ENCODE measurements at regions not wholly inside any gene's neighbourhood (a gene's known extent, or its start where the extent isn't known, plus 50 kb on each side); places are given as distances from the start of the nearest gene placed in this dataset.

GRCh38 chr20:22815603-22816315 is 219.4 kb upstream of the SSTR4 start:
- Histone ChIP-seq H4K20me1 (ENCODE audit: insufficient read depth, low read length) (no peaks in the 10 kb centered on the region), H3K27ac (ENCODE audit: extremely low read length, insufficient read depth, low read length) (no peak overlapping the region), H3K4me1 (ENCODE audit: insufficient read depth, low read length) (no peaks in the 10 kb centered on the region), H3K4me3 (replicated peaks in 1 of 3; ENCODE audit: insufficient read depth in 1 of 3, low read depth in 2 of 3, low read length in 3 of 3) (no peak overlapping the region), H3K9me3 (ENCODE audit: low read length) (no peaks in the 10 kb centered on the region), H2AFZ (ENCODE audit: low read length) (no peak overlapping the region), H3K79me2 (ENCODE audit: insufficient read depth, low read length) (no peaks in the 10 kb centered on the region), H3K27me3 (ENCODE audit: control insufficient read depth in 1 of 2, insufficient read depth in 2 of 2, low read length in 2 of 2) (no peaks in the 10 kb centered on the region), H3K36me3 (replicated peaks in 1 of 2; ENCODE audit: control insufficient read depth in 1 of 2, insufficient read depth in 2 of 2, low read length in 2 of 2) (no peaks in the 10 kb centered on the region), H3K9ac (ENCODE audit: insufficient read depth, low read depth, low read length) (no peak overlapping the region), H3K4me2 (ENCODE audit: low read depth, low read length) (no peak overlapping the region)
- no peak for DNase-seq (ENCODE audit: low spot score)
- intact Hi-C loops (cut with micrococcal nuclease; ENCODE audit: unreplicated experiment), result no loop called here
- WGBS (ENCODE audit: low lambda C conversion rate), result 33% methylated on average over 9 of the region's 9 CpGs
- in situ Hi-C loops (cut with HindIII; ENCODE audit: extremely low pct_ligation_motif_present, low pct_unique_long_range_greater_than_20kb), result no loop called here
- ChIA-PET CTCF (ENCODE audit: low intra/inter-chr PET ratio, low total read pairs) (no interaction called here), POLR2A (no interaction called here)
- BruUV-seq (replicated peaks), result no TSS peak
- peak; percentile 75 for ATAC-seq
- TF ChIP-seq MTF1 (CRISPR knock-in tag; IDR thresholded peaks at IDR 0.05), result no peak
- no peak for TF ChIP-seq ZFP62 (CRISPR knock-in tag; IDR thresholded peaks at IDR 0.05)
- no peak for TF ChIP-seq ZC3H4 (CRISPR knock-in tag; IDR thresholded peaks at IDR 0.05; ENCODE audit: borderline replicate concordance)
- no peak for TF ChIP-seq CEBPB (IDR thresholded peaks at IDR 0.05; ENCODE audit: borderline replicate concordance, low read depth, low read length)
- no peak for TF ChIP-seq MED8 (CRISPR knock-in tag; IDR thresholded peaks at IDR 0.05; ENCODE audit: insufficient replicate concordance)
- no peak for TF ChIP-seq USF2 (IDR thresholded peaks at IDR 0.05; ENCODE audit: low read depth, low read length)
- no peak for TF ChIP-seq USF2 (CRISPR knock-in tag; IDR thresholded peaks at IDR 0.05; ENCODE audit: borderline replicate concordance)
- TF ChIP-seq ZFP82 (CRISPR knock-in tag; IDR thresholded peaks at IDR 0.05; ENCODE audit: borderline replicate concordance), result no peak
- no peak for TF ChIP-seq GABPA (IDR thresholded peaks at IDR 0.05; ENCODE audit: low read depth, low read length)
- no peak for TF ChIP-seq GABPA (CRISPR knock-in tag; IDR thresholded peaks at IDR 0.05; ENCODE audit: low read depth)
- no peak for TF ChIP-seq ZNF792 (CRISPR knock-in tag; IDR thresholded peaks at IDR 0.05)
- no peak for TF ChIP-seq RCOR2 (CRISPR knock-in tag; IDR thresholded peaks at IDR 0.05)
- no peak for TF ChIP-seq HOXA3 (CRISPR knock-in tag; IDR thresholded peaks at IDR 0.05)
- TF ChIP-seq ZNF326 (CRISPR knock-in tag; IDR thresholded peaks at IDR 0.05; ENCODE audit: borderline replicate concordance), result no peak
- TF ChIP-seq ZNF468 (CRISPR knock-in tag; IDR thresholded peaks at IDR 0.05), result no peak
- no peak for TF ChIP-seq ZMAT5 (CRISPR knock-in tag; IDR thresholded peaks at IDR 0.05; ENCODE audit: borderline replicate concordance, low read depth)
- no peak for TF ChIP-seq ZNF549 (CRISPR knock-in tag; IDR thresholded peaks at IDR 0.05)
- TF ChIP-seq DNMT3B (CRISPR knock-in tag; conservative IDR thresholded peaks at IDR 0.05), result no peak
- FAIRE-seq, result no peak

All from HepG2 (cell line).